Gastrocnemius medialis (tissue), 4 donors: ENCODE measurements at regions not wholly inside any gene's neighbourhood (a gene's known extent, or its start where the extent isn't known, plus 50 kb on each side); places are given as distances from the start of the nearest gene placed in this dataset.

Experiments
- CTCF ChIP-seq, 5 experiments: fragments of 450-650 bp in 3 of 5; fragments of 200-600 bp in 2 of 5; sonication (generic) in 2 of 5; IDR thresholded peaks in 4 of 5; conservative IDR thresholded peaks in 1 of 5; 1 replicate in 4 of 5; 2 replicates in 1 of 5; pipeline ENCODE4 v1.5.1; 2016 to 2019; ENCODE audit warnings: antibody characterized with exemption in 5 of 5, mild to moderate bottlenecking in 3 of 5, moderate library complexity in 3 of 5
- POLR2A ChIP-seq, 2 donors: fragments of 450-650 bp; IDR thresholded peaks; one replicate each; pipeline ENCODE4 v1.6.1; 2017; ENCODE audit warnings: antibody characterized with exemption in 2 of 2, mild to moderate bottlenecking in 2 of 2, moderate library complexity in 2 of 2

- TF ChIP-seq POLR2A (IDR thresholded peaks at IDR 0.05) (no peak), CTCF (IDR thresholded peaks at IDR 0.05 in 4 of 5, conservative IDR thresholded peaks at IDR 0.05 in 1 of 5) (no peak)
These were observed 250.7 kb downstream of the OPA1 start for GRCh38 chr3:193843474-193844301.
